ENCODE measurements at regions not wholly inside any gene's neighbourhood (a gene's known extent, or its start where the extent isn't known, plus 50 kb on each side); places are given as distances from the start of the nearest gene placed in this dataset.

- H3K4me2 ChIP-seq (ENCODE audit: low read length), result no peak overlapping the region
- ChIA-PET POLR2A (interaction anchor here (0.9 kb wide), 1 partner anchor 10 kb away, joined by 3 read pairs; no protein-coding TSS in a partner anchor), RAD21 (ENCODE audit: low non-redundant PET in 1 of 2, low total read pairs in 2 of 2, uncharacterized antibody in 2 of 2, unreplicated experiment in 2 of 2) (no interaction called here), CTCF (no interaction called here)
- H3K27ac ChIP-seq (ENCODE audit: low read depth, low read length), result no peak overlapping the region
- no peak overlapping the region for H2AFZ ChIP-seq (ENCODE audit: low read depth, low read length, poor library complexity, severe bottlenecking)
- H3K36me3 ChIP-seq (ENCODE audit: control insufficient read depth in 1 of 2, insufficient read depth in 2 of 2, low read length in 2 of 2), result no peaks in the 10 kb centered on the region
- no peaks in the 10 kb centered on the region for H3K27me3 ChIP-seq (ENCODE audit: insufficient read depth, low read length)
- intact Hi-C loops (cut with micrococcal nuclease), result no loop called here
- peaks cover 0 to 5% of the 10 kb centered on the region in 2 experiments; a peak in 1 of 4 replicates for H3K4me1 ChIP-seq (ENCODE audit: control insufficient read depth in 1 of 2, insufficient read depth in 2 of 2, low read length in 2 of 2)
- H3K4me3 ChIP-seq (replicated peaks in 1 of 2; ENCODE audit: low read depth in 1 of 2, low read length in 2 of 2), result no peak overlapping the region
- no peaks in the 10 kb centered on the region for H3K9me2 ChIP-seq (ENCODE audit: insufficient read depth)
- DNase-seq (ENCODE audit: low read depth, low spot score) (no peak), ATAC-seq (no peak)
- H3K79me2 ChIP-seq (ENCODE audit: insufficient read depth, low read length), result no peaks in the 10 kb centered on the region
- H4K20me1 ChIP-seq (ENCODE audit: insufficient read depth), result no peaks in the 10 kb centered on the region
- TF ChIP-seq ZNF274 (IDR thresholded peaks at IDR 0.05; ENCODE audit: low read depth, low read length) (no peak), TCF7L2 (IDR thresholded peaks at IDR 0.05; ENCODE audit: borderline replicate concordance, extremely low read depth, insufficient read depth, insufficient read length) (no peak), CEBPB (IDR thresholded peaks at IDR 0.05; ENCODE audit: low read depth) (no peak), EZH2phosphoT487 (IDR thresholded peaks at IDR 0.05; ENCODE audit: borderline replicate concordance) (no peak), EGR1 (IDR thresholded peaks at IDR 0.05; ENCODE audit: low read depth) (no peak), ELF1 (IDR thresholded peaks at IDR 0.05; ENCODE audit: borderline replicate concordance, low read depth) (no peak), FOSL1 (IDR thresholded peaks at IDR 0.05; ENCODE audit: low read depth) (no peak), SP1 (IDR thresholded peaks at IDR 0.05; ENCODE audit: low read depth) (no peak), CTCF (IDR thresholded peaks at IDR 0.05 in 2 of 3, conservative IDR thresholded peaks at IDR 0.05 in 1 of 3; ENCODE audit: borderline replicate concordance in 1 of 3, insufficient read depth in 1 of 3, low read depth in 2 of 3, low read length in 2 of 3) (no peak), ZBTB33 (IDR thresholded peaks at IDR 0.05; ENCODE audit: extremely low read depth, insufficient replicate concordance, low read length) (no peak), POLR2A (IDR thresholded peaks at IDR 0.05; ENCODE audit: borderline replicate concordance, extremely low read depth, insufficient read depth, insufficient read length) (no peak), REST (IDR thresholded peaks at IDR 0.05; ENCODE audit: low read depth) (no peak), EZH2 (IDR thresholded peaks at IDR 0.05) (no peak), YY1 (IDR thresholded peaks at IDR 0.05; ENCODE audit: extremely low read depth, insufficient replicate concordance, low read depth, low read length) (no peak)
- no peaks in the 10 kb centered on the region for H3K9me3 ChIP-seq (ENCODE audit: control insufficient read depth in 1 of 2, insufficient read depth in 1 of 2, low read depth in 1 of 2, low read length in 2 of 2)
- H3K9ac ChIP-seq (ENCODE audit: low read length), result no peak overlapping the region
- BruUV-seq (replicated peaks), result no TSS peak
These were observed 240.2 kb upstream of the IL12A start for GRCh38 chr3:159748425-159748824.

Data from HCT116 (cell line).